ENCODE measurements at regions not wholly inside any gene's neighbourhood (a gene's known extent, or its start where the extent isn't known, plus 50 kb on each side); places are given as distances from the start of the nearest gene placed in this dataset.

DNA sequence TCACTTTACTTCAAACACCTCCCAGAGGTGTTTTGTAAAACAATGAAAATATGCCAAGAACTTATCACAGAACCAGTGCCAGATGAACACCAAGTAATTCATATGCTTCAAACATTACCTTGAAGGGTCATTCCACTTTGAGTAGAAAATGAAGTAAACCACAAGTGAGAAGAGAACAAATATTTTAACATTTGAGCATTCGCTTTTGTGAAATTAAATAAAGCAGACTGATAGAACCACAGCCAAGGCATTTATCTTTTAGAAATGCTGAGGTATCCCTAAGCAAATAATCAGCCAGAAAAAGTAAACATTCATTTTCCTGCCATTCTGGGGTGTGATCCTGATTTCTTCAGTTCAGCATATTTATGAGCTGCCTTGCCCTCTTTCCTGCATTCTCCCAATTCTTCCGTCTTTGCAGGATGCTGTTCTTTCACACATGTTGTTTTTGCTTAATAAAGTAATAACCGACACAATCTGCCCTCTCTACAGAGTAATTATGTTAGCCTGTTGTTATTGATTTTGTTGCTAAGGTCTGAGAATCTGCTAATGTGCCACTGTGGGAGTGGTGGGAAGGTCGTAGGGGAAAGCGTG, 235.6 kb upstream of the TGFBR2 start:
- 20% methylated on average over 5 of the region's 5 CpGs for WGBS
- no peaks in the 10 kb centered on the region for H3K4me1 ChIP-seq (replicated peaks)
- intact Hi-C loops (cut with DNase I): no loop called here
- H3K27me3 ChIP-seq (replicated peaks; ENCODE audit: insufficient read depth): no peaks in the 10 kb centered on the region
- TF ChIP-seq POLR2AphosphoS5 (IDR thresholded peaks at IDR 0.05) (no peak), POLR2A (IDR thresholded peaks at IDR 0.05) (no peak)
- TF ChIP-seq, protein P1, sequence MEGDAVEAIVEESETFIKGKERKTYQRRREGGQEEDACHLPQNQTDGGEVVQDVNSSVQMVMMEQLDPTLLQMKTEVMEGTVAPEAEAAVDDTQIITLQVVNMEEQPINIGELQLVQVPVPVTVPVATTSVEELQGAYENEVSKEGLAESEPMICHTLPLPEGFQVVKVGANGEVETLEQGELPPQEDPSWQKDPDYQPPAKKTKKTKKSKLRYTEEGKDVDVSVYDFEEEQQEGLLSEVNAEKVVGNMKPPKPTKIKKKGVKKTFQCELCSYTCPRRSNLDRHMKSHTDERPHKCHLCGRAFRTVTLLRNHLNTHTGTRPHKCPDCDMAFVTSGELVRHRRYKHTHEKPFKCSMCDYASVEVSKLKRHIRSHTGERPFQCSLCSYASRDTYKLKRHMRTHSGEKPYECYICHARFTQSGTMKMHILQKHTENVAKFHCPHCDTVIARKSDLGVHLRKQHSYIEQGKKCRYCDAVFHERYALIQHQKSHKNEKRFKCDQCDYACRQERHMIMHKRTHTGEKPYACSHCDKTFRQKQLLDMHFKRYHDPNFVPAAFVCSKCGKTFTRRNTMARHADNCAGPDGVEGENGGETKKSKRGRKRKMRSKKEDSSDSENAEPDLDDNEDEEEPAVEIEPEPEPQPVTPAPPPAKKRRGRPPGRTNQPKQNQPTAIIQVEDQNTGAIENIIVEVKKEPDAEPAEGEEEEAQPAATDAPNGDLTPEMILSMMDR (IDR thresholded peaks at IDR 0.05): no peak
- no peak overlapping the region for H3K27ac ChIP-seq
- DNase-seq (ENCODE audit: low spot score): no peak
- H3K9me3 ChIP-seq: no peaks in the 10 kb centered on the region
- H3K36me3 ChIP-seq: no peaks in the 10 kb centered on the region
- H3K4me3 ChIP-seq: no peak overlapping the region

DNA sequence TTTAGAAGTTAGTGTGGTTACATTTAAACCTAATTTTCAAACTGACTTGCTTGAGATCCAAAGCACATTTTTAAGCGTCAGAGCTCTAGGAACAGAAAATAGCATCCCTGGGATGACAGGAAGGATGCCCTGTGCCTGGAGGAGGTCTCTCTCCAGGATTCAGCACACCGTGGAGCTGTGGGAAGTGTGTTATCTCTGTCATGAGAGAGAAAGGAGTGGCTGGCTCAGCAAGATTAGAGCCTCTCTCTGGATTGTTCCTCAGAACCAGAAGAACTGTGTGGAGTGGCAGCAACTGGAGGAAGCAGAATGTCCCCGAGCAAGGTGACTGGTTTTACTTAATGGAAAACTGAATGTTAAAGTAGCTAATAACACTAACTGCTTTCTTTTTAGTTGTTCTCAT, 233.6 kb upstream of the TGFBR2 start:
- H3K4me1 ChIP-seq (replicated peaks): no peaks in the 10 kb centered on the region
- no peaks in the 10 kb centered on the region for H3K36me3 ChIP-seq
- H3K27ac ChIP-seq: no peak overlapping the region
- no peak for DNase-seq (ENCODE audit: low spot score)
- no peaks in the 10 kb centered on the region for H3K27me3 ChIP-seq (replicated peaks; ENCODE audit: insufficient read depth)
- intact Hi-C loops (cut with DNase I): no loop called here
- TF ChIP-seq POLR2A (IDR thresholded peaks at IDR 0.05) (no peak), POLR2AphosphoS5 (IDR thresholded peaks at IDR 0.05) (no peak)
- TF ChIP-seq, protein P1 (IDR thresholded peaks at IDR 0.05): no peak
- 63% methylated on average over 3 of the region's 3 CpGs for WGBS
- no peaks in the 10 kb centered on the region for H3K9me3 ChIP-seq
- no peak overlapping the region for H3K4me3 ChIP-seq

DNA sequence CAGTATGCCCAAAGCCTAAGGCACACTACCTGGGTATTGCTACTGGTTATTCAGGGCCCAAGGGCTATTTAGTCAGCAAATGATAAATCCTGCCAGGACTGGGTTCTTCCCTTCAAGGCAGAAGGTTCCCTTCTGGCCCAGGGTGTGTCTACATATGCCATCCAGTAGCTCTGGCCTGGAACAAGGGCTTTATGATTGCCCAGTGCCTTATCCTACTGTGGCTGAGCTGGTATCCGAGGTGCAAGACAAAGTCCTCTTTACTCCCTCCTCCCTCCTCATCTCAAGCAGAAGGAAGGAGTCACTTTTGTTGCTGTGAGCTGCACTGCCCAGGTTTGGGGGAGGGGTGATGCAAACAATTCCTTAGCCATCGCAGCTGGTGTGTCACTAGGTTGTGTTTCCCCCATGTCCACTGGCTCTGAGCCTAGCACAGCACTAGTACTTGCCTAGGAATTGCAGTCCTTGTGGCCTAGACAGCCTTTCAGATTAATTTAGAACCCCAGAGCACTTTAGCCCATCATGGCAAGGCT, 221.8 kb upstream of the TGFBR2 start:
- TF ChIP-seq, protein P1 (IDR thresholded peaks at IDR 0.05): no peak
- no peak for TF ChIP-seq POLR2AphosphoS5 (IDR thresholded peaks at IDR 0.05)
- H3K4me1 ChIP-seq (replicated peaks): no peaks in the 10 kb centered on the region
- no peaks in the 10 kb centered on the region for H3K9me3 ChIP-seq
- no peak overlapping the region for H3K4me3 ChIP-seq
- no peaks in the 10 kb centered on the region for H3K36me3 ChIP-seq
- no peak for DNase-seq (ENCODE audit: low spot score)
- intact Hi-C loops (cut with DNase I): no loop called here
- H3K27ac ChIP-seq: no peak overlapping the region
- H3K27me3 ChIP-seq (replicated peaks; ENCODE audit: insufficient read depth): no peaks in the 10 kb centered on the region
- WGBS: 83% methylated on average over 2 of the region's 2 CpGs

DNA sequence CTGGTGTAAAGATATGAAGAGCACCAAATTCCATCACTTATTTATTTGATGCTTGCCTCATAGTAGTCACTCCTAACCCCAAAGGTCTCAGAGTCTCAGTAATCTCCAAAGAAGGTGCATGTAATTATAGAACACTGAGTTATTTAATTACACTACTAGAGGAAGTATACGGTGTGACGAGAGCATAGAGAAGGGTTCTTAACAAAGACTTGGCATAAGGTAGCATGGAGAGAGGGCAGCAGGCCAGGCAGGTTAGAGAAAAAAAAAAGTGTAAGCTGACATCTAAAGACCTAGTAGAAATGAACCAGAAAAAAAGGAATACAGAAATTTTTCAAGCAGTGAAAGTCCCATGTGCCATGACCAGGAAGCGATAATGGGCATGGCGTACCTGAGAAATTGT, 213.3 kb upstream of the TGFBR2 start:
- no peaks in the 10 kb centered on the region for H3K27me3 ChIP-seq (replicated peaks; ENCODE audit: insufficient read depth)
- TF ChIP-seq, protein P1 (IDR thresholded peaks at IDR 0.05): no peak
- TF ChIP-seq POLR2A (IDR thresholded peaks at IDR 0.05) (no peak), POLR2AphosphoS5 (IDR thresholded peaks at IDR 0.05) (no peak)
- 59% methylated on average over 4 of the region's 4 CpGs for WGBS
- H3K27ac ChIP-seq: no peak overlapping the region
- no peaks in the 10 kb centered on the region for H3K4me1 ChIP-seq (replicated peaks)
- no peaks in the 10 kb centered on the region for H3K9me3 ChIP-seq
- intact Hi-C loops (cut with DNase I): no loop called here
- H3K36me3 ChIP-seq: no peaks in the 10 kb centered on the region
- no peak for DNase-seq (ENCODE audit: low spot score)
- no peak overlapping the region for H3K4me3 ChIP-seq

DNA sequence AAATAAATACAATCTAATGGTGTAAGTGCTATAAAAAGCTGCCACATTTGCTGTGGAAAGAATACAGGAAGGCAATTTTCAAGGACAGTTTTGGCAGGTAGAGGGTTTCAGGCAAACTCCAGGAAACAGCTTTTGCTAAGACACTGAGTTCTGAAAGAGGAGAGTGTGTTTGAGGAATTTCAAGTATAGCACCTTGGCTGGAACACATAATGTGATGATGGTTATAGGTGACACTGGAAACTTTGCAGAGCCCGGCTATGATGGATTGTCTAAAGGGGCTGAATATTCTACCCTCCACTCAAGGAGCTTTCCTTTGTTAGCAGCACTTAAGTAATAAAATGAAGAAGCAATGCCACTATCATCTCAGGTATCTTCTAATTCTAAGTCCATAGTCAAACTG, 209.4 kb upstream of the TGFBR2 start:
- no peaks in the 10 kb centered on the region for H3K9me3 ChIP-seq
- TF ChIP-seq POLR2A (IDR thresholded peaks at IDR 0.05) (no peak), POLR2AphosphoS5 (IDR thresholded peaks at IDR 0.05) (no peak)
- TF ChIP-seq, protein P1 (IDR thresholded peaks at IDR 0.05): no peak
- H3K4me1 ChIP-seq (replicated peaks): no peaks in the 10 kb centered on the region
- WGBS: 80% methylated on average over 1 of the region's 1 CpG
- intact Hi-C loops (cut with DNase I): no loop called here
- H3K4me3 ChIP-seq: no peak overlapping the region
- H3K36me3 ChIP-seq: no peaks in the 10 kb centered on the region
- no peak overlapping the region for H3K27ac ChIP-seq
- DNase-seq (ENCODE audit: low spot score): no peak
- no peaks in the 10 kb centered on the region for H3K27me3 ChIP-seq (replicated peaks; ENCODE audit: insufficient read depth)
